RWPE1 (cell line): ENCODE measurements at regions not wholly inside any gene's neighbourhood (a gene's known extent, or its start where the extent isn't known, plus 50 kb on each side); places are given as distances from the start of the nearest gene placed in this dataset.

Experiments
- CTCF ChIA-PET: fragments of 350-600 bp; sonication (Branson Sonifier 250); formaldehyde crosslinking; extraction: SDS; loops from one replicate; lab custom pipeline; 2021; lab: Yijun Ruan, JAX
- POLR2A ChIA-PET: fragments of 400-600 bp; formaldehyde crosslinking; extraction: SDS; loops from one replicate; lab custom pipeline; 2020; ENCODE audit warnings: antibody characterized with exemption; ENCODE audit not compliant: low non-redundant PET; lab: Yijun Ruan, JAX
- DNase-seq: peaks from one replicate; pipeline ENCODE4 v3.0.0; 2012; ENCODE audit warnings: low spot score
- H3K27ac ChIP-seq: fragments of 450-650 bp; 2 replicates; pipeline ENCODE4 v1.5.1; 2017
- TF ChIP-seq, protein P1 (sequence below): fragments of 450-650 bp; conservative IDR thresholded peaks from 2 replicates; pipeline ENCODE4 v1.5.1; 2017; ENCODE audit warnings: low read depth, mild to moderate bottlenecking

DNA sequence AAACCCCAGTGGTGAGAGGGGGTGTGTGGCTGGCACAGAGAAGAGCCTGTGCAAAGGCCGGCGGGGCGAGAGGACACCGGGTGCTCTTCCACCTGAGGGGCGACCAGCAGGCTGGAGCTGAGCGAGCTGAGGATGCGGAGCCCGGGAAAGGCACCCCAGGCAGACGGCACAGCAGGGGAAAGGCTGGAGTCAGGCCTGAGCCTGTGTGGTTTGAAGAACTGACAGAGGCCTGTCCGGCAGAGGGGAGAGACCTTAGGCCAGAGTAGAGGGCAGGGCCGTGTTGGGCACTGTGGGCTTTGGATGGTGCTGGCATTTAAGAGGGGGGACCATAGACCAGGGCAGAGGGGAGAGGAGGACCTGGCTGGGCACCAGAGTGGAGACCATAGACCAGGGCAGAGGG lies 149.8 kb downstream of the RTP5 start:
- ChIA-PET POLR2A (no interaction called here), CTCF (interaction anchor here (0.5 kb wide), 1 partner anchor 691 kb away, joined by 3 read pairs; no protein-coding TSS in a partner anchor)
- TF ChIP-seq, protein P1, sequence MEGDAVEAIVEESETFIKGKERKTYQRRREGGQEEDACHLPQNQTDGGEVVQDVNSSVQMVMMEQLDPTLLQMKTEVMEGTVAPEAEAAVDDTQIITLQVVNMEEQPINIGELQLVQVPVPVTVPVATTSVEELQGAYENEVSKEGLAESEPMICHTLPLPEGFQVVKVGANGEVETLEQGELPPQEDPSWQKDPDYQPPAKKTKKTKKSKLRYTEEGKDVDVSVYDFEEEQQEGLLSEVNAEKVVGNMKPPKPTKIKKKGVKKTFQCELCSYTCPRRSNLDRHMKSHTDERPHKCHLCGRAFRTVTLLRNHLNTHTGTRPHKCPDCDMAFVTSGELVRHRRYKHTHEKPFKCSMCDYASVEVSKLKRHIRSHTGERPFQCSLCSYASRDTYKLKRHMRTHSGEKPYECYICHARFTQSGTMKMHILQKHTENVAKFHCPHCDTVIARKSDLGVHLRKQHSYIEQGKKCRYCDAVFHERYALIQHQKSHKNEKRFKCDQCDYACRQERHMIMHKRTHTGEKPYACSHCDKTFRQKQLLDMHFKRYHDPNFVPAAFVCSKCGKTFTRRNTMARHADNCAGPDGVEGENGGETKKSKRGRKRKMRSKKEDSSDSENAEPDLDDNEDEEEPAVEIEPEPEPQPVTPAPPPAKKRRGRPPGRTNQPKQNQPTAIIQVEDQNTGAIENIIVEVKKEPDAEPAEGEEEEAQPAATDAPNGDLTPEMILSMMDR: no peak
- DNase-seq: no peak
- H3K27ac ChIP-seq: no peak overlapping the region

DNA sequence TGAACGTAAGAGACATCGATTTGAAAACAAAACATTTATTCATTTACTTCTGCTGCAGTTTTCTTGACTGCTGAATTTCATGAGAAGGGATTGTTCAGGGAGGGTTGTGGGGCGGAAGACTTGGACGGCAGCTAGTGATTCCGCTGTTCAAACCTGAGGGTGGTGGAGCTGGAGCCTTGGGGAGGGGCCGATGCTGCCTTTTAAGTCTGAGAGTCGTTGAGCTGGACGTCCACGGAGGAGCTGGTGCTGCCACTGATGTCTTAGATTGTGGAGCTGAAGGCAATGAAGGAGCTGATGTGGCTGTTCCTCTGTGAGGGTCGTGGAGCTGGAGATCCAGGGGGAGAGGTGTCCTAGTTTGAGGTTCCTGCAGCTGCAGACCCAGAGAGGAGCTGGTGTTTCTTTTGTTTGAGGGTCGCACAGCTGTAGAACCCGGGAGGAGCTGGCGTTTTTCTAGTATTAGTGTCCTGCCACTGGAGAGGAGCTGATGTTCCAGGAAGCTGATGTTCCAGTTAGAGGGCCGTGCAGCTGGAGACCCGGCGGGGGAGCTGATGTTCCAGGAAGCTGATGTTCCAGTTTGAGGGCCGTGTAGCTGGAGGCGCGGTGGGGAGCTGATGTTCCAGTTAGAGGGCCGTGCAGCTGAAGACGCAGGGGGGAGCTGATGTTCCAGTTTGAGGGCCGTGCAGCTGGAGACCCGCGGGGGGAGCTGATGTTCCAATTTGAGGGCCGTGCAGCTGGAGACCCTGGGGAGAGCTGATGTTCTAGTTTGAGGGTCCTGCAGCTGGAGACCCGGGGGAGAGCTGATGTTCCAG lies 150.9 kb downstream of the RTP5 start:
- TF ChIP-seq, protein P1: no peak
- POLR2A ChIA-PET: no interaction called here
- H3K27ac ChIP-seq: no peak overlapping the region
- CTCF ChIA-PET: no interaction called here
- DNase-seq: no peak

DNA sequence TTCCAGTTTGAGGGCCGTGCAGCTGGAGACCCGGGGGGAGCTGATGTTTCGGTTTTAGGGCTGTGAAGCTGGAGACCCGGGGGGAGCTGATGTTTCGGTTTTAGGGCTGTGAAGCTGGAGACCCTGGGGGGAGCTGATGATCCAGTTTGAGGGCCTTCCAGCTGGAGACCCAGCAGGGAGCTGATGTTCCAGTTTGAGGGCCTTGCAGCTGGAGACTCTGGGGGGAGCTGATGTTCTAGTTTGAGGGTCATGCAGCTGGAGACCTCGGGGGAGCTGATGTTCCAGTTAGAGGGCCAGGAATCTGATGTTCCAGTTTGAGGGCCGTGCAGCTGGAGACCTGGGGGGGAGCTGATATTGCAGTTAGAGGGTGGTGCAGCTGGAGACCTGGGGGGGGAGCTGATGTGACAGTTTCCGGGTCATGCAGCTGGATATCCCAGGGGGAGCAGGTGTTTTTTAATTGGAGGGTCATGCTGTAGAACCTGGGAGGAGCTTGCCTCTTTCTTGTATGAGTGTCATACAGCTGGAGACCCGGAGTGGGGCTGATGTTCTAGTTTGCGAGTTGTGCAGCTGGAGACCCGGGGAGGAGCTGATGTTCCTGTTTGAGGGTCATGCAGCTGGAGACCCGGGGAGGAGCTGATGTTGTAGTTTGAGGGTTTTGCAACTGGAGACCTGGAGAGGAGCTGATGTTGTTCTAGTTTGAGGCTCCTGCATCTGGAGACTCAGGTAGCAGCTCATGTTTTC lies 153.2 kb downstream of the RTP5 start:
- DNase-seq: no peak
- H3K27ac ChIP-seq: no peak overlapping the region
- TF ChIP-seq, protein P1: no peak
- ChIA-PET POLR2A (no interaction called here), CTCF (interaction anchor here (0.6 kb wide), 2 partner anchors 11 to 279 kb away, joined by 3 read pairs; no protein-coding TSS in a partner anchor)

DNA sequence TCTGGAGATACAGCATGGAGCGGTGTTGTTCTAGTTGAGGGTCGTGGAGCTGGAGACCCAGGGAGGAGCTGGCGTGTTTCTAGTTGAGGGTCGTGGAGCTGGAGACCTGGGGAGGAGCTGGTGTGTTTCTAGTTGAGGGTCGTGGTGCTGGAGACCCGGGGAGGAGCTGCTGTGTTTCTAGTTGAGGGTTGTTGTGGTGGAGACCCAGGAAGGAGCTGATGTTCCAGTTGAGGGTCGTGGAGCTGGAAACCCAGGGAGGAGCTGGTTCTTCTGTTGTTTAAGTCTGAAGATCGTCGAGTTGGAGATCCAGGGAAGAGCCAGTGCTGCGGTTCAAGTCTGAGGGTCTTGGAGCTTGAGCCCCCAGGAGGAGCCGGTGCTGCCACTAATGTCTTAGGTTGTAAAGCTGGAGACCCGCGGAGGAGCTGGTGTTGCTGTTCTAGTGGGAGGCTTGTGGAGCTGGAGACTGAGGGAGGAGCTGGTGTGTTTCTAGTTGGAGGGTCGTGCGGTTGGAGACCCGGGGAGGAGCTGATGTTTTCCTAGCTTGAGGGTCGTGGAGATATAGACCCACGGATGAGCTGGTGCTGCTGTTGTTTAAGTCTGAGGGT lies 155.3 kb downstream of the RTP5 start:
- no peak overlapping the region for H3K27ac ChIP-seq
- POLR2A ChIA-PET: no interaction called here
- no peak for DNase-seq
- CTCF ChIA-PET: interaction anchor here (0.7 kb wide), 1 partner anchor 49 kb away, joined by 3 read pairs; no protein-coding TSS in a partner anchor
- TF ChIP-seq, protein P1: no peak

DNA sequence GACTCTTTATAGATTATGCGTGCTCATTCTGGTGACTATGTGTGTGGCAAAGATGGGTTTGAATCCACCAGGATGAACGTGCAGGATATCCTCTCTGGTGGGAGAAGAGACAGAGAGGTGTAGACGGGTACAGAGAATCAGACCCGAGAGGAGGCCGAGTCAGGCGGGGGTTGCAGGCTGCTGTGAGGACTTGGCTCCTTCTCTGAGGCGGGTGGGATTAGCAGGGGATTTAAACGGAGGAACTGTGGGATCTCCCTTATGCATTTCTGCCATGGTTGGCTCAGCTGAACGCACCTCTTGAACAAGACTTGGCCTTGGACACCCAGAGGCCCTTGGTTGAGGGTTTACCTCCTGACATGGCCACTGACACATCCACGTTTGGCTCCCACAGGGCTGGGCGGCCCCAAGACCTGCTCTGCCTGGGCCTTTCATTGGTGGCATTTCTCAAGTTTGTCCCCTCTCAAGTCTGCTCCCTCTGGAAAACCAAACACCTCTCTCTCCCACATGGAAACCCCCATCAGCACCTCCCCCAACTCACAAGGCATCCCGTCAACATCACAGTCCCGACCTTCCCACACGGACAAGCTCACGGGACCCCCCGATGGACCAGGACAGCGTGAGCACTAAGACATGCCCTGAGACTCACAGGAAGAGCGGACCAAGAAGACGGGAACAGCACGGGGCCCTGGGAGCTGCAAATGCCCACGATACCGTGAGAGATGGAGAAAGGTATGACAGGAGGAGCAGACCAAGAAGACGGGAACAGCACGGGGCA lies 158.3 kb downstream of the RTP5 start:
- no peak overlapping the region for H3K27ac ChIP-seq
- no peak for DNase-seq
- ChIA-PET CTCF (no interaction called here), POLR2A (no interaction called here)
- TF ChIP-seq, protein P1: no peak
